ENCODE measurements at regions not wholly inside any gene's neighbourhood (a gene's known extent, or its start where the extent isn't known, plus 50 kb on each side); places are given as distances from the start of the nearest gene placed in this dataset.

GRCh38 chr1:199064971-199065370 lies 426.1 kb downstream of the PTPRC start:
- Histone ChIP-seq H3K36me3 (no peaks in the 10 kb centered on the region), H3K4me3 (no peak overlapping the region), H3K9me3 (no peaks in the 10 kb centered on the region), H3K27ac (no peak overlapping the region), H3K27me3 (no peaks in the 10 kb centered on the region), H3K4me1 (no peaks in the 10 kb centered on the region)
- TF ChIP-seq CTCF (IDR thresholded peaks at IDR 0.05) (no peak), POLR2AphosphoS5 (IDR thresholded peaks at IDR 0.05; ENCODE audit: insufficient read depth in 1 of 2, low read depth in 1 of 2) (no peak), POLR2A (IDR thresholded peaks at IDR 0.05) (no peak)
- DNase-seq (ENCODE audit: extremely low spot score in 2 of 2), result no peak
- intact Hi-C loops (cut with DNase I), result loop anchor here (10.0 kb wide), 1 partner anchor 710 kb away; no protein-coding TSS in a partner anchor

GRCh38 chr1:199067483-199067882 lies 428.6 kb downstream of the PTPRC start:
- no peaks in the 10 kb centered on the region for H3K9me3 ChIP-seq
- TF ChIP-seq POLR2AphosphoS5 (IDR thresholded peaks at IDR 0.05; ENCODE audit: insufficient read depth in 1 of 2, low read depth in 1 of 2), result no peak
- no peak for TF ChIP-seq CTCF (IDR thresholded peaks at IDR 0.05)
- no peak for TF ChIP-seq POLR2A (IDR thresholded peaks at IDR 0.05)
- intact Hi-C loops (cut with DNase I), result loop anchor here (10.0 kb wide), 1 partner anchor 707 kb away; no protein-coding TSS in a partner anchor

GRCh38 chr1:199071080-199071479 lies 432.2 kb downstream of the PTPRC start:
- H3K9me3 ChIP-seq, result no peaks in the 10 kb centered on the region
- H3K4me1 ChIP-seq, result no peaks in the 10 kb centered on the region

More at GRCh38 chr1:199067483-199067882, 428.6 kb downstream of the PTPRC start:
- H3K36me3 ChIP-seq, result no peaks in the 10 kb centered on the region
- no peak overlapping the region for H3K4me3 ChIP-seq
- DNase-seq (ENCODE audit: extremely low spot score in 2 of 2), result no peak
- no peak overlapping the region for H3K27ac ChIP-seq
- no peaks in the 10 kb centered on the region for H3K4me1 ChIP-seq
- no peaks in the 10 kb centered on the region for H3K27me3 ChIP-seq

GRCh38 chr1:199073166-199073565 lies 434.3 kb downstream of the PTPRC start:
- Histone ChIP-seq H3K27ac (no peak overlapping the region), H3K4me3 (no peak overlapping the region)
- intact Hi-C loops (cut with DNase I), result no loop called here

More at GRCh38 chr1:199071080-199071479, 432.2 kb downstream of the PTPRC start:
- Histone ChIP-seq H3K4me3 (no peak overlapping the region), H3K36me3 (no peaks in the 10 kb centered on the region), H3K27ac (no peak overlapping the region), H3K27me3 (no peaks in the 10 kb centered on the region)
- TF ChIP-seq CTCF (IDR thresholded peaks at IDR 0.05) (no peak), POLR2A (IDR thresholded peaks at IDR 0.05) (no peak), POLR2AphosphoS5 (IDR thresholded peaks at IDR 0.05; ENCODE audit: insufficient read depth in 1 of 2, low read depth in 1 of 2) (no peak)
- DNase-seq (ENCODE audit: extremely low spot score in 2 of 2), result no peak
- intact Hi-C loops (cut with DNase I), result no loop called here

More at GRCh38 chr1:199073166-199073565, 434.3 kb downstream of the PTPRC start:
- DNase-seq (ENCODE audit: extremely low spot score in 2 of 2), result no peak
- no peak for TF ChIP-seq POLR2AphosphoS5 (IDR thresholded peaks at IDR 0.05; ENCODE audit: insufficient read depth in 1 of 2, low read depth in 1 of 2)
- no peak for TF ChIP-seq CTCF (IDR thresholded peaks at IDR 0.05)
- no peak for TF ChIP-seq POLR2A (IDR thresholded peaks at IDR 0.05)
- H3K27me3 ChIP-seq, result no peaks in the 10 kb centered on the region
- H3K36me3 ChIP-seq, result no peaks in the 10 kb centered on the region
- H3K4me1 ChIP-seq, result no peaks in the 10 kb centered on the region
- H3K9me3 ChIP-seq, result no peaks in the 10 kb centered on the region

Data from vagina (tissue), 2 donors.